ENCODE measurements at regions not wholly inside any gene's neighbourhood (a gene's known extent, or its start where the extent isn't known, plus 50 kb on each side); places are given as distances from the start of the nearest gene placed in this dataset.
"Not testable (repeated sequence)": the region's sequence is repeated elsewhere in the genome, so short reads cannot be mapped to it uniquely, and the experiment has no call there.

- DNase-seq (ENCODE audit: low read depth, low spot score) = no peak
Measured at GRCh38 chr12:38158428-38159091, 158.0 kb upstream of the ALG10B start.

DNA sequence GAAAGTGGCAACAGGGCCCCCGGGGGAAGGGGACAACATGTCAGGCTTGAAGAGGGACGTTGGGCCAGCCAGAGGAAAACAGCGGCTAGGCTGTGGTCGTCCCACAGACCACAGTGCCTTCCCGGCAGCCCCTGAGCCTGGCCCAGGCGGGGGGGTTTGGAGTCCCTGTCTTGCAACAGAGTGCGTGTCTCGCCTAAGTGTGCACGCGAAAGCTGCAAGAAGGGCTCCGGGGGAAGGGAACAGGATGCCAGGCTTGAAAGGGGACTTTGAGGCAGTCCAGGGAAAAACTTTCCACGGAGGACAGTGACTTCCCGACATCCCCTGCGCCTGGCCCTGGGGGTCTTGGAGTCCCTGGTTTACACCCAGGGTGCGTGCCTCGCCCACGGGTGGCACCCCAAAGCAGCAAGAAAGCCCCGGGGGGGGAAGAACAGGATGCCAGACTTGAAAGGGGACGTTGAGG is 157.5 kb upstream of the ALG10B start:
- no peak for DNase-seq (ENCODE audit: low read depth, low spot score)

- no peak for DNase-seq (ENCODE audit: low read depth, low spot score)
Measured at GRCh38 chr12:38159591-38160317, 156.8 kb upstream of the ALG10B start.

DNA sequence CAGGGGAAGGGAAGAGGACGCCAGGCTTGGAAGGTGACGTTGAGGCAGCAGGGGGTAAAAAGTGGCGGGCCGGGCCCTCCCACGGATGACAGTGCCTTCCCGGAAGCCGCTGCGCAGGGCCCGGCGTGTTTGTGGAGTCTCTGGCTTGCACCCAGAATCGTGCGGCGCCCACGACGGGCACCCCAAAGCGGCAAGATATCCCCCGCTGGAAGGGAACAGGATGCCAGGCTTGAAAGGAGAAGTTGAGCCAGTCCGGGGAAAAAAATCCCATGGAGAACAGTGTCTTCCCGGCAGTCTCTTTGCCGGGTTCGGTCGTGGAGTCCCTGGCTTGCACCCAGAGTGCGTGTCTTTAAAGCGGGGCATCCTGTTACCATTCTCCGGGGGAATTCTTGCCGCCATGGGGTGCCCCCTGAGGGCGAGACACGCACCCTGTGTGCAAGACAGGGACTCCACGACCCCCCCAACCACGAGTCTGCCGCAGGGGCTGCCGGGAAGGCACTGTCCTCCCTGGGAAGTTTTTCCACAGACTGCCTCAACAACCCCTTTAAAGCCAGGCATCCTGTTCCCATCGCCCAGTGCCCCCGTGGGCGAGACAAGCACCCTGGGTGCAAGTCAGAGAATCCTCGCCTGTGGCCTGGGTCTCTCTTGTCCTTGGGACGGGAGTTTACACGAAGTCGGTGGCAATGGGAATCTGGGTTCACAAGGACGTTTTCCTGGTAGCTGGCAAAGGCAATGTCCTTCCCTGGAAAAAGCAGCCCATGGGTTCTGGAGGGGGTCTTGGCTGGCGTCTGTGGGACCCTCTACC is 156.1 kb upstream of the ALG10B start:
- no peak for DNase-seq (ENCODE audit: low read depth, low spot score)

GRCh38 chr12:38161123-38162000 is 155.2 kb upstream of the ALG10B start:
- DNase-seq (ENCODE audit: low read depth, low spot score) = no peak

DNA sequence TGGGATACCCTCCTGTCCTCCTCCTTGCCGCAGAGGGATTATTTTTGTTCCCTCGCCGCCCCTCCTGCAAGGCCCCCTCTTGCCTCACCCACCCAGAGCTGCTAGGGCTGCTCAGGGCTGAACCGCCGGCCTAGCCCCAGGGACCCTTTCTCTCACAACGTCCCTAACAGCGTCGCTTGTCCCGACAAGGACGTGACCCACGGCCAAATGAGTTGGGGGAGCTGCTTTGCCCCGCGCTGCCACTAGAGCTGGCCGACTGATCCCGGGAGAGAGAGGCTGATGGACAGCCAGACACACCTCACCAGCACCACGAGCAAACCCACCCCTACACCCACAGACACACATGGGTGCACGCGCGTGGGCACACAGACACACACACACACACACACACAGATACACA is 154.6 kb upstream of the ALG10B start:
- DNase-seq (ENCODE audit: low read depth, low spot score) = no peak

DNA sequence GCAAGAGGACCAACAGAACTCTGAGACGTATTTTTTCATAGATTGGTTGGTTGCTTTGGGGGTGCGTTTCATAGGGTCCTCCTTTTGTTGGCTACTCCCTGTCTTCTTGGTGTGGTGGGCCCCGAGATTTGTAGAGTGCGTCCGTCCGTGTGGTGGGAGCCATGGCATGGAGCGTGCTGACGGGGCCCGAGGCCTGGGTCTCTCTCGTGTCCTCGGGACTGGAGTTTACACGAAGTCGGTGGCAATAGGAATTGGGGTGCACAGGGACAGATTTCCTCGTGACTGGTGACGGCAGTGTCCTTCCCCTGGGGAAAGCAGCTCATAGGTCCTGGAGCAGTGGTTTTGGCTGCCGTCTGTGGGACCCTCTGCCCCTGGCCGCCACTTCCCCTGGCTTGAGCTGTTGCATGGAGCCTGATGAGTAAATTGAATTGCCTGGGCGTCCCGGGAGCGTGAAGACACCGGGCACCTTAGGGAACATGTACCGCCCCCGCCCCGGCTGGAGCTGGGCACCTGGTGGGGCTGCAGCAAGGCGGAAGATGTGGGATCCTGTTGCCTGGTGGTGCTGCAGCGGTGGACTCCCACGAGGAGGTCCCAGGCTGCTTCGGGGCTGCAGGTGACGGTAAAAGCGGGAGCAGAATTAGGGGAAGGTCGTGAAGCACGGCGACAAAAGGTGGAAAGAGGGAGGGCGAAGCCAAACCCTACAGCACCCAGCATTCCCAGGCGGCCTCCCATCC is 153.7 kb upstream of the ALG10B start:
- no peak for DNase-seq (ENCODE audit: low read depth, low spot score)

DNA sequence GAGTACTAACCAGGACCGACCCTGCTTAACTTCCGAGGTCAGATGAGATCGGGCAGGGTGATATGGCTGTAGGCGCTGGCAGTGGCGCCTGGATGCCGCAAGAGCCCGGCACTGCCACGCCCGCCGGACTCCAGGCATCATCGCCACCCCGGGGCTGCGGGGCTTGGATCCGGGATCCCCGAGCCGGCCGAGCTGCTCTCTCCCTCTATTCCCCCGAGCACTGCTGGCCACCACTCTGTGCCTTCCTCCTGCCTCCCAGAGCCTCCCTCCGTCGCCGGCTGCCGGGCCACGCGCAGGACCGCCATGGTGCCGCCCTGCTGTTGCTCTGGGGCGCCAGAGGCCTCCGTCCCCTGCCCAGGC is 153.2 kb upstream of the ALG10B start:
- no peak for DNase-seq (ENCODE audit: low read depth, low spot score)

- DNase-seq (ENCODE audit: low read depth, low spot score) = no peak
Measured at GRCh38 chr12:38166225-38166624, 150.3 kb upstream of the ALG10B start.

DNA sequence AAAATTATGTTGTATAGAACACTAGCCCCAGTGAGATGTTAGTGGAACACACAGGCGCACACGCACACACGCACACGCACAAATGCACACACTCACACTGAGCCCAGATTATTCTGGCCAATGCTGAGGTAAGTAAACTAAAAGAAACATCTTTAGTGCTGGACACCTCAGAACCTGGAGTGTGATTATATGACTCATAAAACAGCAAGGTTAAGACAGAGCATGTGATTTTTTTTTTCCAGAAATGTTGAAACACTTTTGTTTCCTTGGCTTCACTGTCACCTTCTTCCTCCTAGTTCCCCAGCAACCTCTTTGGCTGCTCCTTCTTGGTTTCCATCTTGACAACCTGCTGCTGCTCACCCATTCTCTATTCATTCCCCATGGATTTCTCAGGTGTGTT is 141.0 kb upstream of the ALG10B start:
- DNase-seq (ENCODE audit: low read depth, low spot score) = no peak

- DNase-seq (ENCODE audit: low read depth, low spot score) = not testable (repeated sequence)
Measured at GRCh38 chr12:38183617-38184016, 133.0 kb upstream of the ALG10B start.

- DNase-seq (ENCODE audit: low read depth, low spot score) = not testable (repeated sequence)
Measured at GRCh38 chr12:38197286-38197685, 119.3 kb upstream of the ALG10B start.

DNA sequence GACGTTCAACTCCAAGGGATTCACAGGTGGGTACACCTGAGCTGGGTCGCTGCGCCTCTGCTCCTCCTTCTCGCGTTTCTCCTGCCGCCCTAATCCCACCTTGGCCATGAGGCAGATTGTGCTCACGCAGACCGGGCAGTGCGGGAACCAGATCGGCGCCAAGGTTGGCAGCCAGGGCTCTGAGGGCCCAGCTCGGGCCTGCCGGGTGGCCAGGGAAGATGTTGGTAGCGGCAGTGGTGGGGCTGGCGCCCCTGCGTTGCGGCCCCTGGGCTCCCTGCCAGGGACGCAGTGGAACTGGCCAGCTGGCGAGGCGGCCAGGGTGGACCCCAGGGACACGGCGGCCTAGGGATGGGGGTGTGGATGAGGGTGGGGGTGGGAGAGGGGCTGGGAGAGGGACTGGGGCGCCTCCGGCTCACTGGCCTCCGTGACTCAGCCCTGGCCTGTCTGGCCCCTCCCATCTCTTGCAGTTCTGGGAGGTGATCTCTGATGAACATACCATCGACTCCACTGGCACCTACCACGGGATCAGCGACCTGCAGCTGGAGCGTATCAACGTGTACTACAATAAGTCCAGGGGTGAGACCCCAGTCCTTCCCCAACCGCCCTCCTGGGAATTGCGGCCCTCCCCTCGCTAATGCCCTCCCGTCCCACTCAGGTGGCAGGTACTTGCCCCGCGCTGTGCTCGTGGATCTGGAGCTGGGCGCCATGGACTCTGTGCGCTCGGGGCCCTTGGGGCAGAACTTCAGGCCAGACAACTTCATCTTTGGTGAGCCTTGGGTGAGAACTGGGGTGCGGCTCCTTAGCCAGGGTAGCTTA is 114.9 kb upstream of the ALG10B start:
- DNase-seq (ENCODE audit: low read depth, low spot score) = no peak

- no peak for DNase-seq (ENCODE audit: low read depth, low spot score)
Measured at GRCh38 chr12:38204831-38205230, 111.7 kb upstream of the ALG10B start.

- no peak for DNase-seq (ENCODE audit: low read depth, low spot score)
Measured at GRCh38 chr12:38222011-38222410, 94.6 kb upstream of the ALG10B start.

DNA sequence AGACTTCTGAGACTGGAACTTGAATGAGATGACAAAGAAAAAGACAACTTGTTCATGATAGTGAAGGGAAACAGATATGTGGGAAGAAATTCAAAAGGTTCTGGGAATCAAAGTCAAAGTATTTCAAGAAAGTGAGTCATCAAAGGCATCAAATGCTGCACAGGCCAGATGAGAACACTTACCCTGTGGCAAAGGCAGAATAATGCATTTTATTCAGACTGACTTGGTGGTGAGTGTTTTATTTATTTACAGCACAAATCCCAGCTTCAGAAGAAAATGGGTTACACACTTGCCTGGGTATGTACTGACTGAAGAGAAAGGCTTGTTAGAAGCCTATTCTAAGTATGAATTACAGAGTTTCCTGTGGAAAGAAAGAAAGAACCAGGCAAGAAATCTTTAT is 78.2 kb upstream of the ALG10B start:
- DNase-seq (ENCODE audit: low read depth, low spot score) = not testable (repeated sequence)

GRCh38 chr12:38253778-38254177 is 62.8 kb upstream of the ALG10B start:
- no peak for DNase-seq (ENCODE audit: low read depth, low spot score)

- no peak for DNase-seq (ENCODE audit: low read depth, low spot score)
Measured at GRCh38 chr12:38258411-38258810, 58.2 kb upstream of the ALG10B start.

Measured in activated CD4-positive, CD25-positive, alpha-beta regulatory T cell treated with anti-CD3 and anti-CD28 coated beads, Interleukin-2, amount 50 U/mL, for 16 hours (primary cell).